ENCODE measurements at regions not wholly inside any gene's neighbourhood (a gene's known extent, or its start where the extent isn't known, plus 50 kb on each side); places are given as distances from the start of the nearest gene placed in this dataset.

DNA sequence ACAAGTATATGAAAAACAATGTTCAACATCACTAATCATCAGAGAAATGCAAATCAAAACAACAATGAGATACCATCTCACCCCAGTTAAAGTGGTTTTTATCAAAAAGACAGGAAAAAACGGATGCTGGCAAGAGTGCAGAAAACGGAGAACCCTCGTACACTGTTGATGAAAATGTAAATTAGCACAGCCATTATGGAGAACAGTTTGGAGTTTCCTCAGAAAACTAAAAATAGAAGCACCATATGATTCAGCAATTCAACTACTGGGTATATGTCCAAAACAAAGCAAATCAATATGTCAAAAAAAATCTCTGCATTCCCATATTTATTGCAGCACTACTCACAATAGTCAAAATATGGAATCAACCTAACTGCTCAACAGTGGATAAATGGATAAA lies 50.1 kb upstream of the CES5A start:
- no peaks in the 10 kb centered on the region for H3K36me3 ChIP-seq (ENCODE audit: control insufficient read depth in 2 of 2, insufficient read depth in 2 of 2, low read length in 1 of 2)
- BruUV-seq (replicated peaks): no TSS peak
- H3K4me3 ChIP-seq: no peak overlapping the region
- no peaks in the 10 kb centered on the region for H3K27me3 ChIP-seq (replicated peaks in 1 of 2; ENCODE audit: control insufficient read depth in 2 of 2, insufficient read depth in 2 of 2, low read length in 1 of 2)
- ATAC-seq (no peak), DNase-seq (ENCODE audit: low read depth, low spot score) (no peak), FAIRE-seq (no peak)
- RAD21 ChIA-PET (ENCODE audit: unreplicated experiment): no interaction called here
- TF ChIP-seq POLR2A (IDR thresholded peaks at IDR 0.05; ENCODE audit: low read depth, low read length): no peak
- H3K79me2 ChIP-seq (ENCODE audit: control insufficient read depth, insufficient read depth, low read length): no peaks in the 10 kb centered on the region
- SMC1A ChIA-PET (ENCODE audit: uncharacterized antibody, unreplicated experiment): no interaction called here
- H3K4me1 ChIP-seq (ENCODE audit: control insufficient read depth, insufficient read depth, low read length): no peaks in the 10 kb centered on the region
- no peaks in the 10 kb centered on the region for H4K20me1 ChIP-seq (ENCODE audit: control insufficient read depth, insufficient read depth)
- no peak overlapping the region for H3K9ac ChIP-seq (ENCODE audit: control insufficient read depth, insufficient read depth, low read length)
- in situ Hi-C loops (cut with MboI): loop anchor here (25.0 kb wide), 1 partner anchor 762 kb away; the partner anchor contains the start of gene MT1X
- POLR2A ChIA-PET: no interaction called here
- WGBS (ENCODE audit: insufficient coverage, insufficient replicate concordance, low lambda C conversion rate, missing lambda C conversion rate): 3% methylated on average over 3 of the region's 3 CpGs
- CTCF ChIA-PET: no interaction called here
- H3K4me2 ChIP-seq (ENCODE audit: control insufficient read depth, insufficient read depth): no peak overlapping the region
- no peak overlapping the region for H3K27ac ChIP-seq (ENCODE audit: control insufficient read depth, insufficient read depth)
- intact Hi-C loops (cut with micrococcal nuclease; ENCODE audit: unreplicated experiment): no loop called here
- H3K9me3 ChIP-seq (replicated peaks; ENCODE audit: control insufficient read depth, insufficient read depth, low read length): no peaks in the 10 kb centered on the region; the same call in 2 of the 3 replicates
- no peak overlapping the region for H2AFZ ChIP-seq (ENCODE audit: control insufficient read depth, low read depth, low read length)

Data from GM12878 (cell line).